Gastrocnemius medialis (tissue), 4 donors: ENCODE measurements at regions not wholly inside any gene's neighbourhood (a gene's known extent, or its start where the extent isn't known, plus 50 kb on each side); places are given as distances from the start of the nearest gene placed in this dataset.

Experiments
- CTCF ChIP-seq, 5 experiments: fragments of 450-650 bp in 3 of 5; fragments of 200-600 bp in 2 of 5; sonication (generic) in 2 of 5; IDR thresholded peaks in 4 of 5; conservative IDR thresholded peaks in 1 of 5; 1 replicate in 4 of 5; 2 replicates in 1 of 5; pipeline ENCODE4 v1.5.1; 2016 to 2019; ENCODE audit warnings: antibody characterized with exemption in 5 of 5, mild to moderate bottlenecking in 3 of 5, moderate library complexity in 3 of 5
- POLR2A ChIP-seq, 2 donors: fragments of 450-650 bp; IDR thresholded peaks; one replicate each; pipeline ENCODE4 v1.6.1; 2017; ENCODE audit warnings: antibody characterized with exemption in 2 of 2, mild to moderate bottlenecking in 2 of 2, moderate library complexity in 2 of 2

- TF ChIP-seq CTCF (IDR thresholded peaks at IDR 0.05 in 4 of 5, conservative IDR thresholded peaks at IDR 0.05 in 1 of 5) (no peak), POLR2A (IDR thresholded peaks at IDR 0.05) (no peak)
These were observed 488.4 kb downstream of the DISC1 start for GRCh38 chr1:232114985-232115384.
